GM18858 (cell line): ENCODE measurements at regions not wholly inside any gene's neighbourhood (a gene's known extent, or its start where the extent isn't known, plus 50 kb on each side); places are given as distances from the start of the nearest gene placed in this dataset.
"Not testable (repeated sequence)": the region's sequence is repeated elsewhere in the genome, so short reads cannot be mapped to it uniquely, and the experiment has no call there.

Experiments used
- ATAC-seq: cut with Tn5 transposase; IDR thresholded peaks from one replicate; pipeline ENCODE4 v1.9.1; 2021; ENCODE audit not compliant: unreplicated experiment

DNA sequence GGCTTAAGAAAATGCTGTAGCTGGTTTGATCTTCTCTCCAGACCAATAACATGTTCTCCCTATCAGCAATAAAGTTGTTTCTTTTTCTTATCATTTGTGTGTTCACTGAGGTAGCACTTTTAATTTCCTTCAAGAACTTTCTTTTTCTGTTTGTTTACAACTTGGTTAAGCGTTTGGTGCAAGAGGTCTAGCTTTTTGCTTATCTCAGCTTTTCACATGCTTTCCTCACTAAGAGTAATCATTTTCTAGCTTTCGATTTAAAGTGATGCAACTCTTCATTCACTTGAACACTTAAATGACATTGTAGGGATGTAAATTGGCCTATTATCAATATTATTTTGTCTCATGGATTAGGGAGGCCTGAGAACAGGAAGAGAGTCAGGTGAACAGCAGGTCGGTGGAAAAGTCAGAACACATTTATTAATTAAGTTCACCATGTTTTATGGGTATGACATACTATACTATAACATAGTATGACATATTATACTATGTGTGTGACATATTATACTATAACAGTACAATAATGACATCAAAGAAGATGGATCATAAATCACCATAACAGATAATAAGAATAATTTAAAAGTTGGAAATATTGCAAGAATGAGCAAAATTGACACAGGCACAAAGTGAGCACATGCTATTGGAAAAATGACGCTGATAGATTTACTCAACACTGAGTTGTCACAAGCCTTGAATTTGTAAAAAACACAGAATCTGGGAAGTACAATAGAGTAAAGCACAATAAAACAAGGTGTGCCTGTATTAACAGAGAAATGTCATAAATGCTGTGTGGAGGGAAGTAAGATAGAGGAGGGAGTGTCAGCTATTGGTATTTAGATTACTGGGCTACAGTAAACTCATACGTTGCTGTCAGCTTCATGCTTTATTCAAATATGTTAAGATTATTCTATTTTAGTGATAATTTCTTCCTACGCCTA, 218.6 kb upstream of the SLC7A11 start:
- no peak for ATAC-seq

DNA sequence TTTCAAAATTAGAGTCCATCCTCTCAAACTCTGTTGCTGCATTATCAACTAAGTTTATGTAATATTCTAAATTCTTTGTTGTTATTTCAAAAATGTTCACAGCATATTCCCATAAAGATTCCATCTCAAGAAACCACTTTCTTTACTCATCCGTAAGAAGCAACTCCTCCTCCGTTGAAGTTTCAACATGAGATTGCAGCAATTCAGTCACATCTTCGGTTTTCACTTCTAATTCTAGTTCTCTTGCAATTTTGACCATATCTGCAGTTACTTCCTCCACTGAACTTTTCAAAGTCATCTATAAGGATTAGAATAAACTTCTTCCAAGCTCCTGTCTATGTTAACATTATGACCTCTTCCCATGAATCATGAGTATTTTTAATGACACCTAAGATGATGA, 216.6 kb upstream of the SLC7A11 start:
- no peak for ATAC-seq

DNA sequence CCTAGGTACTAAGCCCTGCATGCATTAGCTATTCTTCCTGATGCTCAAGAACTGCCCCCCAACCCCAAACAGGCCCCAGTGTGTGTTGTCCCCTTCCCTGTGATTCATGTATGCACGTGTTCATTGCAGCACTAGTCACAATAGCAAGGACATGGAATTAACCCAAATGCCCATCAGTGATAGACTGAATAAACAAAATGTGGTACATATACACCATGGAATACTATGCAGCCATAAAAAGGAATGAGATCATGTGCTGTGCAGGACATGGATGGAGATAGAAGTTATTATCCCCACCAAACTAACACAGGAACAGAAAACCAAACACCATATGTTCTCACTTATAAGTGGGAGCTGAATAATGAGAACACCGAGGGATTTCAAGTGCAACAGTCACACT, 214.2 kb upstream of the SLC7A11 start:
- ATAC-seq = not testable (repeated sequence)

DNA sequence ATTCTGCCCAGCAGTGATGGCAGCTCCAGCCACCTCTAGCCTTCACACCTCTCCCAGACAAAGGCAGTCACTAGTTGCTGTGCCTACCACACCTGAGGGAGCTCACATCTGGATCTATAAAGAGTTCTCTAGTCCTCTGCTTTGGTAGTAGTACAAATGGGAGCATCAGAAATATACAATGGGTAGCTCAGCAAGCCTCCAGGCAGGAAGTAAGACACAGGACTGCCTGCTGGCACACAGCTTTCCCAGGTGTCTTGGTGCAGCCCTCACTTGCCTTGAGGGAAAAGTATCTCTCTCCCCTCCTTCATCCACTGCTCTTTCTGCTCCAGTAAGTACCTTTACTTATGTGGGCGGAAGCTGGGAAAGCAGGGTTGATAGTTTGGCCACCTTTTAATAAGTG, 212.9 kb upstream of the SLC7A11 start:
- ATAC-seq = no peak

DNA sequence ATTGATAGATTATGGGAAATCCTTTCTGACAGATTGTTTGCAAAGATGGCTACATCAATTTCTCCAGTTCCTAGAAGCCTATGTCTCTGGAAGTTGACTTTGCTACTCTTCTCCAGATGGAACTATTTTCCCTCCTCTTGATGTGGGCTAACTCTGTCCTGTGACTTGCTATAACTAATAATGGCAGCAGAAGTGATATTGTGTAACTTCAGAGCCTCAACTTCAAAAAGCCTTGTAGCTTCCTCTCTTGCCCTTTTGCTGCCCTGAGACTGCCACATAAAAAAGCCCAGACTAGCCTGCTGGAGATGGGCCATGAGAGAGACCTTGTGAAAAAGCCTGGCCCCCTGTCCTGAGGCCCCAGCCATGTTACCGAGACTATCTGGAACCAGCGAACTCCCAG, 210.7 kb upstream of the SLC7A11 start:
- ATAC-seq = no peak

DNA sequence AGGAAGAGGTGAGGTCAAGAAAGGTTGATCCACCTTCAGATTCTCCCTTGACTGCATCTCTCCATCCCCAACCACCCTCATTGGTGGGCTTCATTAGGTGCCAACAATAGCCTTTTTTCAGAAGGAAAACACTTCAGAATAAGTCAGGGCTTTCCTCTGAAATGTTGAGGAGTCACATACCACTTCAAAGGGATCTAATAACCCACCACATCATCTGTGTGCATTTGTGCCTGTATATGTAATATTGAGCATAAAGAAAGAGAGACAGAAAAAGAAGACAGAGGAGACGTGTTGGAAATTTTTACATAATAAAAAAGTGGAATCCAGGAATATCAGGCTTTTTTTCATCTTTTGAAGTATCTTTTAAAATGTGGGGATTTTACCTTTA, 209.1 kb upstream of the SLC7A11 start:
- ATAC-seq = no peak

DNA sequence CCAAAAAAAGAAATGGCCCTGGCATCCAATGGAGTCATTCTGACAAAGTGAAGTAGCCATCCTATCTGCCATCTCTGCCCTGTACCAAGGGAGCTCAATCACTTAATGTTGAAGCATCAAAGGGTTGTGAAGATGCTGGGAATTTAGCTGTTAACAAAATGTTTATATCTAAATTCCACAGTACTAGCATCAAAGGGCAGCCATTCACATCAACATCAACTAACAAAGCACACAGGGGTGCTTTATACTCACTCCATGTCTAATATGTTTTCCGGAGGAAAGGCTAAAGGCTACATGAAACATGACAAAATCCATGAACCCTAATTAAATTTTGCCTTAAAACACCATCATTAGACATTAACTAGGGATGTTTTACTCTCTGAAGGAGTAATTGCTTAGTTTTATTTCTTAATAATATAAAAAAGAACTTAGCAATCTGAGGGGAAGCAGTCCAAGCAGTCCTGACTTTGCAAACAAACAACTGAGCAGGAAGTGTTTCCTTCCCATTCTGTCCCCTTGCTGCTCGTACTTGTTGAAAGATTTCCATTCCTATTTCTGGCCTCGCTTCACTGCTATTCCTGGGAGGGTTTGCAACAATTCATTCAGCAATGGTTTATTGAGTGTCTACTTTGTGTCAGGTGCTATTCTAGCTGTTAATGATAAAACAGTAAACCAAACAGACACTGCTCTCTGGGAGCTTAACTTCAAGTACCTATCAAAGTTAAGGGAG, 208.6 kb upstream of the SLC7A11 start:
- ATAC-seq = no peak

DNA sequence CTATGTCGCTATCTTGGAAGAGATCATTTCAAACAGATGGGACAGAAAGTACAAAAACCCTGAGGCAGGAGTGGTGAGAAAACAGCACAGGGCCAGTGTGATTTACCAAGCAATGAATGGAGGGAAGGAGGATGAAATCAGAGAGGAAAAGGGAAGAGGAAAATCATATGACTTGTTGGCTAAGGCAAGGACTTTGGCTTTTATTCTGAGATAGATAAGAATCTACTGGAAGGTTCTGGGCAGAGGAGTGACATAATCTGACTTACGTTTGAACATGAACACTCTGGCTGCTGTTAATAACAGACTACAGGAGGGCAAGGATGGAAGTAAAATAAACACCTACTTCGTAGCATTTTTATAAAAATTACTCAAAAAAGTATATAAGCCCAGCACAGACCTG, 207.8 kb upstream of the SLC7A11 start:
- ATAC-seq = no peak

DNA sequence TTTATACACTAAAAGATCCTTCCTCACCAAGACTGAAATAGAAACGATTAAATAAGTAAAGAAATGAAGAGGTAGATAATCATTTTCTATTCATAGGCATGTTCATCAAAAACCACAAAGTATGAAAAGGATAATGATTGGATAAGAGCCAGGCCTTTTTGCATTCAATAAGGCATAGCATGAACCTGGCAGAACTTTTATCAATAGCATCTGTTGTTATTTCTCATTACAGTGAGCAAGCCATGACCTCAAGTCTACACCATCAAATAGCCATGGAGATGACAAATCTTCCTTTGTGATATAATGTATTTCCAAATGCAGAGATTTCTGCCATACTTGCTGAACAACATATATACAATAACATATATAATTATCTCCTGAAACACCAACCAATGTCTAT, 206.0 kb upstream of the SLC7A11 start:
- no peak for ATAC-seq

DNA sequence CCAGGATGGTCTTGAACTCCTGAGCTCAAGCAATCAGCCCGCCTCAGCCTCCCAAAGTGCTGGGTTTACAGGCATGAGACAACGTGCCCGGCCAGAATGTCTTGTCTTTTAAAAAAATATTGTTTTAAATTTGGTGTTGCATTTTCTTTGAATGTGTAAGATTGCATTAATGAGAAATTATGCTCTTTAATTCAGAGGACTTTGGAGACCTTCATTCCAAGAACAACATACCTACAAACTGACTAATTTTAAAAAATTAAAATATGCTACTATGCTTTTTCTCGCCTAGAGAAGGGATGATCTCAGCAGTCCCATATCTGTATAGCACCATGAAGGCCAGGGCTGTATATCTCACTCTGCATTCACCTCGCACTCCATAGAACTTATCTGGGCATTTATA, 204.3 kb upstream of the SLC7A11 start:
- no peak for ATAC-seq

DNA sequence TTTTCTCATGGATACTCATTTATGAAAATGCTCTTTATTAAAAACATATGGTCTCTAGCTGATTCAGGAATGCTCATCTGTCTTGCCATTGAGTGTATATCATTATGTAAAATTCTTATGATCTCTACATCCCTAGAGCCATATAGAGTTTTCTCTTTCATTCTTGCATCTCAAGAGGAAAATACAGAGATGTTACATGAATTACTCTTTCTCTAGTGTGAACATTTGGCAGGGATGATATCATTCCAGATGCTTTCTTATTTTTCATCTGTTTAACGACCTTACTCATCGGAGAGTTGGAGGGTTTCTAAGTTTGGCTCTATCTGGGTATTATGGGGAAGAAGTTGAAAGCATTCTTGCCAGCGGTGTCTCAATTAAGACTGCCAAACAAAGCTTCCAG, 202.9 kb upstream of the SLC7A11 start:
- ATAC-seq = no peak

DNA sequence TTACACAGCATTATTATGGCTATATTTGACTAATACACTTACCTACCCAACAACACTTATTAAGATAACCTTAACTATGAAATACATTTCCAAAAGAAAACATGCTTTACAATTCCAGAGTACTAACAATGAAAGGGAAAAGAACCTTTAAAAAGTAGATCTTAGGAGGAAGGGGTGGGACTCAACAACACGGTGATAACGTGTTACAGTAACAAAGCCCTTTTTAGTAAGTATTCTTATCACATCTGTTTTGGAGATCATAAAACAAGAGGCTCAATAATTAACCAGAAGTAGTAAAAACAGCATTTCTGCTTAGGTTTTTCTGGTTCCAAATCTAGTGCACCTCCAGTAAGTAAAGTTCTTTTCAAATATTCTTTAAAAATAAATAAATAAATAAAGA, 202.1 kb upstream of the SLC7A11 start:
- ATAC-seq = no peak

DNA sequence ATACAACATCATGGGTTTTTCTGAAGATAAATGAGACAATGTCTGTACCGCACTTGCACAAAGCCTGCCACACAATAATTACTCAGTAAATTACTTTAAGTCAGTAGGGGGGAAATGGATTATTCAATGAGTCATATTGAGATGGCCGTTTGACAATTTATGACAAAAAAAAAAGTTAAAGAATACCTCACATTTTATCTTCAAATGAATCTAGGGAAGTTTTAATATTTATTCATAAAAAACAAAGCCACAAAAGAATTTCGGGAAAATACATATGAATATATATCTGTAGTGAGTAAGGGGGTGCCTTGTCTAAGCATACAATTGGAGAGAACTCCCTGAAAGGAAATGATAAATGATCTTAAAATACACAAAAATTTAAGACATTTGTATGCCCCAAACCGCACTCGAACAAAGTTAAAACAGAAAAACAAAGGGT, 197.0 kb upstream of the SLC7A11 start:
- ATAC-seq = no peak

DNA sequence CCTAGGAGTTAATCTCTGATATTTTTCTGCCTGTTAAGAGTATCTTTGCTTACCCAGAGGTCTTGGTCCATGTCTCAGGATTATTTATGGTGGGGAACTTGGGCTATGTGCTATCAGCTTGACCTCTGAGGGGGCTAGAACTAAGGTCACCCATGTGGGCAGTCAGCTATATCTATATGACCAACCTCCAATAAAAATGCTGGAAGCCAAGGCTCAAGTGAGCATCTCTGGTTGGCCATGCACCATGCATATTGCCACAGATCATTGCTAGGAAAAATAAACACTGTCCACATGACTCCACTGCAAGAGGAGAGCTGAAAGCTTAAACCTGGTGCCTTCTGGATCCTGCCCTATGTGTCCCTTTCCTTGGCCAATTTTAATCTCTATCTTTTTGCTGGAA, 196.5 kb upstream of the SLC7A11 start:
- ATAC-seq = no peak

DNA sequence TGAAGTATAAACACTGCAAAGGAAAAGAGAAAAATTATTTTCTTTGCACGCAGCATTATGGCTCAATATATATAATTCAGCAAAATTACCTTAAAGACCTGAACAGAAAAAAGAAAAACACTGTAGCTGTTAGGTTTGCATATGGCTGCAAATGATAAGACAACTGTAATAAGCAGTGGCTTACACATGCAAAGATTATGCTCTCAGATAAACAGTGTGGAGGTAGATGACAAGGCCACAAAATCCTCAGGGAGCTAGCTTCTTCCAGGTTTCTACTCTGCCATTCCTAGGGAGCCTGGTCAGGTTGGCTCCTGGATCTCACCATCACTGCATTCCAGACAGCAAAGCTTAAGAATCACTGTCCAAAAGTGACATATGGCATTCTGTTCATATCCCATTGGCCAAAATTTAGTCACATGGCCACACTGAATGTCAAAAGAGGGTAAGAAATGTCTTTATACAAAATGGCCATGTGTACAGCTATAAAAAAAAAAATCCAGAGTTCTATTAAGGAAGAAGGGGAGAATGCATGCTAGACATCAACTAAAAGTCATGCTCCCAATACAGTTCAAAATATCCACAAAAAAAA, 195.2 kb upstream of the SLC7A11 start:
- ATAC-seq = no peak

DNA sequence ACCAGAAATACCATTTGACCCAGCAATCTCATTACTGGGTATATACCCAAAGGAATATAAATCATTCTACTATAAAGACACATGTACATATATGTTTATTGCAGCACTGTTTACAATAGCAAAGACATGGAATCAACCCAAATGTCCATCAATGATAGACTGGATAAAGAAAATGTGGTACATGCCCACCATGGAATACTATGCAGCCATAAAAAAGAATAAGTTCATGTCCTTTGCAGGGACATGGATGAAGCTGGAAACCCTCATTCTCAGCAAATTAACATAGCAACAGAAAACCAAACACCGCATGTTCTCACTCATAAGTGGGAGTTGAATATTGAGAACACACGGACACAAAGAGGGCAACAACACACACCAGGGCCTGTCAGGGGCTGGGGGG, 193.6 kb upstream of the SLC7A11 start:
- not testable (repeated sequence) for ATAC-seq

DNA sequence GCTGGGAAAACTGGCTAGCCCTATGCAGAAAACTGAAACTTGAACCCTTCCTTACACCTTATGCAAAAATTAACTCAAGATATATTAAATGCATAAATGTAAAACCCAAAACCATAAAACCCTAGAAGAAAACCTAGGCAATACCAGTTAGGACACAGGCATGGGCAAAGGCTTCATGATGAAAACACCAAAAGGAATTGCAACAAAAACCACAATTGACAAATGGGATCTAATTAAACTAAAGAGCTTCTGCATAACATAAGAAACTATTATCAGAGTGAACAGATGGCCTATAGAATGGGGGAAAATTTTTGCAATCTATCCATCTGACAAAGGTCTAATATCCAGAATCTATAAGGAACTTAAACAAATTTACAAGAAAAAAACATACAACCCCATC, 192.9 kb upstream of the SLC7A11 start:
- not testable (repeated sequence) for ATAC-seq

DNA sequence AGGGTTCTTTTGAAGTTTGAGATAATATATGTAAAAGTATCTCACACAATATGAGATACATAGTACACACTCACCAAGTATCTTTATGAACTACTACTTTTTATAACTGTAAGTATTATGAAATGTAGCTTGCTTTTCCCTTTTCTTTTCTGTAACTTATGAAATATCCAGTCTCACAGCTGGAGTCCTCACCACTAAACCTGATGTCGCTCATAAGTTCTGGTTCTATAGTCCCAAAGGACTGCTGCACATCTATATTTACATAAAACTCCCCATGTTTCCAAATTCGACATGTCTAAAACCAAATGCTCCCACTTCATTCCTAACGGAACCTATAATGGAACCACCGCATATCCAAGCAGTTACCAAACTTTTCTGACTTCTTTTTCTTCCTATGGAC, 186.5 kb upstream of the SLC7A11 start:
- ATAC-seq = no peak

DNA sequence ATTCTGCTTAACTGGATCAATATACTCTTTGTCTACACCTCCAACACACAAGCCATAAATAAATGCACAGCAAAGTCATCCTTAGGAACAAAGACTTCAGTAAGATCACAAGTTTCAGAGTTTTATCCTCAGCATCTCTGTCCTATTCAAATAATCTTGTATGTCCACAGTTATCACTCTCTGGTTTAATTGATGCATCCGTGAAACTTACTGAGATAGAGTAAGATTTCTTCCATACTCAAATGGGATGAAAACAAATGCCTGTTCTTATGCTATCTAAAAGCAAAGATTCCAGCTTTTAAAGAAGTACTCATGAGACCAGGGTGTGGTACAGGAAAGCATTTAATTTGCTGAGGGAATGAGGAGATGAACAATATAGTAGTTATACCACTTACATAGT, 184.6 kb upstream of the SLC7A11 start:
- no peak for ATAC-seq

DNA sequence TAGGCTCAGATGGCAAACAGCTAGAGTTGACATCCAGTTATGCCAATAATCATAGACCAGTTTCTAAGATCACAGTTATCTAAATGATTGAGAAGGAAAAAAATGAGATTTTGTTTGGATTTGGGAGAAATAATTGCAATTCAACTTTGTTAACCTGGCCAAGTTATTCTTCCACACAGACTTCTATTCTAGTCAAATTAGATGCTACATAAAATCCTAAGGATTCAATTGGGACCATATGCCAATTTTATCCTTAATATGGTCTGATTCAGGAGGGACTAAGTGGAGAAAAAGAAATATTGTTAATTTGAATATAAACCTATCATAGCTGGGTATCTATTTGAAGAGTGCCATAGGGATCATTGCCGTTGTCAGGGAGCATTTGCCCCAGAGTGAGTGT, 178.3 kb upstream of the SLC7A11 start:
- no peak for ATAC-seq

DNA sequence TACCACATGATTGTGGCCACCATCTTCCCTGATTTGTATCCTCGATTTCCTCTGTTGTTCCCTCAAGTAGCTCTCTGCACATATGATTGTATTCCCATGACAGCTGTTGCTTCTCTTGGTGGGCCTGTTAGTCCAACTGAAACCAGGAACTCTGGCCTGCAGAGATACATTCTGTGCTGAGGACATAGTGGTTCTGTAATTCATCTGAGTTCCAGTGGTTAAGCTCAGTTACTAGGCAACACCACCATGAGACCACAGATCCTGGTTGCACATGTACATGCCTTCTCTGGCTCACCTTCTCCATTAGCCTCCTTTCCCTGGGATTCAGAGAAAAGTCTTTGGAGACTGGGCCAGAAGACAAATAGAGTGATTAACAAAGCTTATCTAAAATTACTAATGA, 172.1 kb upstream of the SLC7A11 start:
- ATAC-seq = no peak

DNA sequence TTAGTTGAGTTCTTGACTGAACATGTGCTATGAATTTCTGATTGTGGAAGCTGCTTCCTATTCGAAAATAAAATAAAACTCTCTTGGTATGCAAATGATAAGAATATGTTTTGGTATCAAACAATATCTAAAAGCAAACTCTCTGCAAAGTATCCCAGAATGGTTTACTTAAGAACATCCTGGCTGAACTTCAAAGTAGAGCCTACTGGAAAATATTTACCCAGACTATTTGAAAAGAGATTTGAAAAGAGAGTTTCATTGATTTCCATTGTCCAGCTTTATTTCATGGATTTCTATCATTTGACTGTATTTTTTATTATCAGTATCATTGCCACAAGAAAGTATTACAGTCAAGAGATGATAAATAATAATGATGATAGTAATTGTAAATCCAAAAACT, 171.1 kb upstream of the SLC7A11 start:
- ATAC-seq = no peak
